GM12878 (cell line): ENCODE measurements at regions not wholly inside any gene's neighbourhood (a gene's known extent, or its start where the extent isn't known, plus 50 kb on each side); places are given as distances from the start of the nearest gene placed in this dataset.

Experiments
- ATAC-seq: fragments of 200-7000 bp; cut with Tn5 transposase; 3 replicates; pipeline ENCODE4 v1.9.1; 2020; ENCODE audit warnings: mild to moderate bottlenecking, moderate library complexity
- BruUV-seq: library from RNA; stranded (reverse); fragments of 400-500 nt; replicated peaks from 2 replicates; lab custom pipeline; 2021; lab: Mats Ljungman, UMichigan
- CTCF ChIA-PET: fragments of 300-600 bp; sonication (Branson Sonifier 250); formaldehyde crosslinking; extraction: SDS; loops from one replicate; lab custom pipeline; 2021; ENCODE audit warnings: inconsistent platforms; lab: Yijun Ruan, JAX
- POLR2A ChIA-PET: fragments of 350-600 bp; formaldehyde crosslinking; extraction: SDS; loops from one replicate; lab custom pipeline; 2021; ENCODE audit warnings: inconsistent platforms; lab: Charles Lee
- RAD21 ChIA-PET: fragments of 300-600 bp; sonication (Branson Sonifier 250); formaldehyde crosslinking; loops from one replicate; lab custom pipeline; 2023; ENCODE audit warnings: antibody characterized with exemption; ENCODE audit not compliant: unreplicated experiment; lab: Charles Lee
- SMC1A ChIA-PET: fragments of 300-600 bp; sonication (Branson Sonifier 250); formaldehyde crosslinking; loops from one replicate; lab custom pipeline; 2023; ENCODE audit not compliant: unreplicated experiment, uncharacterized antibody; lab: Charles Lee
- DNase-seq: peaks from one replicate; pipeline ENCODE4 v3.0.0-alpha.2; 2011; ENCODE audit warnings: low read depth, low spot score
- FAIRE-seq: peaks from 3 replicates; lab custom pipeline; 2011; peaks lifted over from hg19 to GRCh38; lab: Jason Lieb, UNC
- H2AFZ ChIP-seq: 2 replicates; pipeline ENCODE4 v1.6.0; 2011; ENCODE audit warnings: low read depth, low read length, control low read depth; ENCODE audit not compliant: control insufficient read depth
- H3K27ac ChIP-seq: 2 replicates; pipeline ENCODE4 v1.5.1; 2011; ENCODE audit warnings: control low read depth; ENCODE audit not compliant: control insufficient read depth, insufficient read depth
- H3K27me3 ChIP-seq, 2 experiments: replicated peaks in 1 of 2; 2 replicates each; pipeline versions ENCODE4 v1.6.0 to v1.6.1; 2011; ENCODE audit warnings: low read length in 1 of 2; ENCODE audit not compliant: control insufficient read depth in 2 of 2, insufficient read depth in 2 of 2
- H3K36me3 ChIP-seq, 2 experiments: 2 replicates each; pipeline ENCODE4 v1.5.1; 2011; ENCODE audit warnings: low read length in 1 of 2; ENCODE audit not compliant: control insufficient read depth in 2 of 2, insufficient read depth in 2 of 2
- H3K4me1 ChIP-seq: 2 replicates; pipeline ENCODE4 v1.6.1; 2011; ENCODE audit warnings: mild to moderate bottlenecking, low read length, moderate library complexity, mixed read lengths; ENCODE audit not compliant: control insufficient read depth, insufficient read depth
- H3K4me2 ChIP-seq: 2 replicates; pipeline ENCODE4 v1.6.0; 2011; ENCODE audit warnings: control low read depth; ENCODE audit not compliant: control insufficient read depth, insufficient read depth
- H3K4me3 ChIP-seq: fragments of 200-600 bp; sonication (generic); 2 replicates; pipeline ENCODE4 v1.5.1; 2016
- H3K79me2 ChIP-seq: 2 replicates; pipeline ENCODE4 v1.6.0; 2011; ENCODE audit warnings: low read length; ENCODE audit not compliant: control insufficient read depth, insufficient read depth
- H3K9ac ChIP-seq: 2 replicates; pipeline ENCODE4 v1.8.0; 2011; ENCODE audit warnings: low read length, control low read depth, mixed read lengths; ENCODE audit not compliant: control insufficient read depth, insufficient read depth
- H3K9me3 ChIP-seq: replicated peaks from 3 replicates; pipeline ENCODE4 v1.5.1; 2011; ENCODE audit warnings: mild to moderate bottlenecking, low read length; ENCODE audit not compliant: control insufficient read depth, insufficient read depth
- H4K20me1 ChIP-seq: 2 replicates; pipeline ENCODE4 v1.6.0; 2011; ENCODE audit not compliant: control insufficient read depth, insufficient read depth
- NFYB ChIP-seq: IDR thresholded peaks from 2 replicates; pipeline ENCODE4 v1.6.1; 2011; ENCODE audit warnings: low read depth, mild to moderate bottlenecking, low read length, improper control_type of control experiment, moderate library complexity; ENCODE audit not compliant: insufficient read depth
- NR2C1 ChIP-seq: fragments of 450-650 bp; IDR thresholded peaks from 2 replicates; pipeline ENCODE4 v1.6.1; 2017; ENCODE audit warnings: antibody characterized with exemption, mild to moderate bottlenecking, moderate library complexity
- SMC3 ChIP-seq: IDR thresholded peaks from 2 replicates; pipeline ENCODE4 v1.6.1; 2011; ENCODE audit warnings: low read length, improper control_type of control experiment, borderline replicate concordance
- SREBF1 ChIP-seq: IDR thresholded peaks from 2 replicates; pipeline ENCODE4 v1.6.1; 2012; ENCODE audit warnings: mild to moderate bottlenecking, low read length
- SUPT20H ChIP-seq: IDR thresholded peaks from 2 replicates; pipeline ENCODE4 v1.6.1; 2011; ENCODE audit warnings: low read depth, mild to moderate bottlenecking, low read length, moderate library complexity, borderline replicate concordance; ENCODE audit not compliant: control insufficient read depth
- WGBS: methylation state at CpG from one replicate; pipeline ENCODE4 v1.1.6; 2016; ENCODE audit warnings: low lambda C conversion rate; ENCODE audit not compliant: insufficient replicate concordance, insufficient coverage; ENCODE audit errors: missing lambda C conversion rate; 5-methylcytosine and 5-hydroxymethylcytosine counted together
- in situ Hi-C: fragments of 300-500 bp; cut with MboI; formaldehyde crosslinking; loops from 9 replicates; pipeline ENCODE4 v1.14.3; 2018; ENCODE audit warnings: mixed read lengths
- intact Hi-C: fragments of 100-400 bp; cut with micrococcal nuclease; formaldehyde crosslinking; loops from one replicate; pipeline ENCODE4 v1.14.2; 2022; ENCODE audit not compliant: unreplicated experiment
- TF ChIP-seq, protein P1 (sequence below): fragments of 450-650 bp; IDR thresholded peaks from 2 replicates; pipeline ENCODE4 v1.6.1; 2017; ENCODE audit warnings: low read depth, mild to moderate bottlenecking, moderate library complexity
- TF ChIP-seq, protein P2 (sequence below): IDR thresholded peaks from 2 replicates; pipeline ENCODE4 v1.6.1; 2012; ENCODE audit warnings: low read depth, low read length, improper control_type of control experiment
- TF ChIP-seq, protein P3 (sequence below): fragments of 450-650 bp; IDR thresholded peaks from 2 replicates; pipeline ENCODE4 v1.6.1; 2017; ENCODE audit warnings: borderline replicate concordance
- TF ChIP-seq, protein P4 (sequence below): fragments of 450-650 bp; IDR thresholded peaks from 2 replicates; pipeline ENCODE4 v1.6.1; 2017; ENCODE audit warnings: mild to moderate bottlenecking

DNA sequence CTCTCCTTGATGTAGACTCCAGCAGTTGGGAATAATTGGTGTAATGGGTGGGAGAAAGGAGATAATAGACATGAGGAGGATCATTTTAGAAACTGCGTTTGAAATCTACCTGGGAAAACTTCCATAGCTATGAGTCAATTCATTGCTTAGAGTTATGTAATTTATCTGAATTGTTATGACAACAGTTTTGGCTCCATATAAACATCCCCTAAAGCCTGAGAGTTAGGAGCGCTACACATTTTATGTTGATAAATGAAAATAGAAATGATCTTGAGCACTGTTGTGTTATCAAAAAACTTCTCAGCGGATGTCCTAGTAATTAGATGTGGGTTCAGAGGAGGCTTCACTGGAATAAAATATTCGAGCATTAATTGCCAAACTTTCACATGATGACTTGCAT is 573.4 kb downstream of the TSN start:
- RAD21 ChIA-PET = no interaction called here
- 39% methylated on average over 4 of the region's 4 CpGs for WGBS
- SMC1A ChIA-PET = interaction anchor here (1.0 kb wide), 1 partner anchor 10 kb away, joined by 3 read pairs; no protein-coding TSS in a partner anchor
- Histone ChIP-seq H3K27ac (no peak overlapping the region), H3K27me3 (no peaks in the 10 kb centered on the region), H3K4me2 (no peak overlapping the region), H3K9me3 (no peaks in the 10 kb centered on the region)
- BruUV-seq = no TSS peak
- CTCF ChIA-PET = interaction anchor here (2.4 kb wide), 1 partner anchor 11 kb away, joined by 8 read pairs; no protein-coding TSS in a partner anchor
- intact Hi-C loops = no loop called here
- DNase-seq = no peak
- no peak for FAIRE-seq
- POLR2A ChIA-PET = interaction anchor here (0.6 kb wide), 1 partner anchor 104 kb away, joined by 3 read pairs; no protein-coding TSS in a partner anchor
- TF ChIP-seq NR2C1 = no peak
- TF ChIP-seq, protein P1, sequence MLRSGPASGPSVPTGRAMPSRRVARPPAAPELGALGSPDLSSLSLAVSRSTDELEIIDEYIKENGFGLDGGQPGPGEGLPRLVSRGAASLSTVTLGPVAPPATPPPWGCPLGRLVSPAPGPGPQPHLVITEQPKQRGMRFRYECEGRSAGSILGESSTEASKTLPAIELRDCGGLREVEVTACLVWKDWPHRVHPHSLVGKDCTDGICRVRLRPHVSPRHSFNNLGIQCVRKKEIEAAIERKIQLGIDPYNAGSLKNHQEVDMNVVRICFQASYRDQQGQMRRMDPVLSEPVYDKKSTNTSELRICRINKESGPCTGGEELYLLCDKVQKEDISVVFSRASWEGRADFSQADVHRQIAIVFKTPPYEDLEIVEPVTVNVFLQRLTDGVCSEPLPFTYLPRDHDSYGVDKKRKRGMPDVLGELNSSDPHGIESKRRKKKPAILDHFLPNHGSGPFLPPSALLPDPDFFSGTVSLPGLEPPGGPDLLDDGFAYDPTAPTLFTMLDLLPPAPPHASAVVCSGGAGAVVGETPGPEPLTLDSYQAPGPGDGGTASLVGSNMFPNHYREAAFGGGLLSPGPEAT = no peak
- TF ChIP-seq, protein P2, sequence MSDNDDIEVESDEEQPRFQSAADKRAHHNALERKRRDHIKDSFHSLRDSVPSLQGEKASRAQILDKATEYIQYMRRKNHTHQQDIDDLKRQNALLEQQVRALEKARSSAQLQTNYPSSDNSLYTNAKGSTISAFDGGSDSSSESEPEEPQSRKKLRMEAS = no peak
- TF ChIP-seq, protein P3, sequence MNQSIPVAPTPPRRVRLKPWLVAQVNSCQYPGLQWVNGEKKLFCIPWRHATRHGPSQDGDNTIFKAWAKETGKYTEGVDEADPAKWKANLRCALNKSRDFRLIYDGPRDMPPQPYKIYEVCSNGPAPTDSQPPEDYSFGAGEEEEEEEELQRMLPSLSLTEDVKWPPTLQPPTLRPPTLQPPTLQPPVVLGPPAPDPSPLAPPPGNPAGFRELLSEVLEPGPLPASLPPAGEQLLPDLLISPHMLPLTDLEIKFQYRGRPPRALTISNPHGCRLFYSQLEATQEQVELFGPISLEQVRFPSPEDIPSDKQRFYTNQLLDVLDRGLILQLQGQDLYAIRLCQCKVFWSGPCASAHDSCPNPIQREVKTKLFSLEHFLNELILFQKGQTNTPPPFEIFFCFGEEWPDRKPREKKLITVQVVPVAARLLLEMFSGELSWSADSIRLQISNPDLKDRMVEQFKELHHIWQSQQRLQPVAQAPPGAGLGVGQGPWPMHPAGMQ = no peak
- no peak for TF ChIP-seq SMC3
- TF ChIP-seq NFYB = no peak
- TF ChIP-seq, protein P4, sequence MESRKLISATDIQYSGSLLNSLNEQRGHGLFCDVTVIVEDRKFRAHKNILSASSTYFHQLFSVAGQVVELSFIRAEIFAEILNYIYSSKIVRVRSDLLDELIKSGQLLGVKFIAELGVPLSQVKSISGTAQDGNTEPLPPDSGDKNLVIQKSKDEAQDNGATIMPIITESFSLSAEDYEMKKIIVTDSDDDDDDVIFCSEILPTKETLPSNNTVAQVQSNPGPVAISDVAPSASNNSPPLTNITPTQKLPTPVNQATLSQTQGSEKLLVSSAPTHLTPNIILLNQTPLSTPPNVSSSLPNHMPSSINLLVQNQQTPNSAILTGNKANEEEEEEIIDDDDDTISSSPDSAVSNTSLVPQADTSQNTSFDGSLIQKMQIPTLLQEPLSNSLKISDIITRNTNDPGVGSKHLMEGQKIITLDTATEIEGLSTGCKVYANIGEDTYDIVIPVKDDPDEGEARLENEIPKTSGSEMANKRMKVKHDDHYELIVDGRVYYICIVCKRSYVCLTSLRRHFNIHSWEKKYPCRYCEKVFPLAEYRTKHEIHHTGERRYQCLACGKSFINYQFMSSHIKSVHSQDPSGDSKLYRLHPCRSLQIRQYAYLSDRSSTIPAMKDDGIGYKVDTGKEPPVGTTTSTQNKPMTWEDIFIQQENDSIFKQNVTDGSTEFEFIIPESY = no peak
- TF ChIP-seq SUPT20H = no peak
- no peak for TF ChIP-seq SREBF1
- TF ChIP-seq, all 136 proteins: peak for 0
- Histone ChIP-seq H3K4me1 (no peaks in the 10 kb centered on the region), H3K4me3 (no peak overlapping the region), H2AFZ (no peak overlapping the region), H3K79me2 (no peaks in the 10 kb centered on the region), H3K9ac (no peak overlapping the region), H4K20me1 (no peaks in the 10 kb centered on the region), H3K36me3 (no peaks in the 10 kb centered on the region)
- no peak for ATAC-seq
- in situ Hi-C loops = no loop called here
